ENCODE measurements at regions not wholly inside any gene's neighbourhood (a gene's known extent, or its start where the extent isn't known, plus 50 kb on each side); places are given as distances from the start of the nearest gene placed in this dataset.

DNA sequence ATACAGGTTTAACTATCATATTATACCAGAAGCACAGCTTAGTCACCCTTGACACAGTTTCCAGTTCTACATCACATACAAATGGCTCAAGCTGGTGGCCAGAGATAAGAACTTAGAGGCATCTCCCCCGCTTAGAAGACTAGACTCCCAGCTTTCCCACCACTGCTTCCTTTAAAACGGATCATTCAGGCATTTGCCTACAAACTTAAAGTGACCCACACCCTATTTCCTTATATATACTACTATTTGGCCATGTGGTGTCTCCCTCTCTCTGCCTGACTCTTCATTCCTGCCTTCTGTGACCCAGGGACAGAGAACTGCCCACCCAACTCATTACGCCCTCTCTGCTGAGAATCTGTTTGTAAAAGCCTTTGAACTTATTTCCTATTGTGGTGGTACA lies 781.2 kb upstream of the DIAPH2 start:
- no peaks in the 10 kb centered on the region for H3K4me1 ChIP-seq
- H3K36me3 ChIP-seq = no peaks in the 10 kb centered on the region
- WGBS, 5 donors = 27 to 43% (median 32%) methylated on average over 3 of the region's 3 CpGs
- DNase-seq = no peak
- TF ChIP-seq, protein P1, sequence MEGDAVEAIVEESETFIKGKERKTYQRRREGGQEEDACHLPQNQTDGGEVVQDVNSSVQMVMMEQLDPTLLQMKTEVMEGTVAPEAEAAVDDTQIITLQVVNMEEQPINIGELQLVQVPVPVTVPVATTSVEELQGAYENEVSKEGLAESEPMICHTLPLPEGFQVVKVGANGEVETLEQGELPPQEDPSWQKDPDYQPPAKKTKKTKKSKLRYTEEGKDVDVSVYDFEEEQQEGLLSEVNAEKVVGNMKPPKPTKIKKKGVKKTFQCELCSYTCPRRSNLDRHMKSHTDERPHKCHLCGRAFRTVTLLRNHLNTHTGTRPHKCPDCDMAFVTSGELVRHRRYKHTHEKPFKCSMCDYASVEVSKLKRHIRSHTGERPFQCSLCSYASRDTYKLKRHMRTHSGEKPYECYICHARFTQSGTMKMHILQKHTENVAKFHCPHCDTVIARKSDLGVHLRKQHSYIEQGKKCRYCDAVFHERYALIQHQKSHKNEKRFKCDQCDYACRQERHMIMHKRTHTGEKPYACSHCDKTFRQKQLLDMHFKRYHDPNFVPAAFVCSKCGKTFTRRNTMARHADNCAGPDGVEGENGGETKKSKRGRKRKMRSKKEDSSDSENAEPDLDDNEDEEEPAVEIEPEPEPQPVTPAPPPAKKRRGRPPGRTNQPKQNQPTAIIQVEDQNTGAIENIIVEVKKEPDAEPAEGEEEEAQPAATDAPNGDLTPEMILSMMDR (IDR thresholded peaks at IDR 0.05 in 8 of 11, conservative IDR thresholded peaks at IDR 0.05 in 3 of 11) = no peak
- no peak for TF ChIP-seq POLR2AphosphoS5 (IDR thresholded peaks at IDR 0.05)
- TF ChIP-seq POLR2A (IDR thresholded peaks at IDR 0.05) = no peak
- no peak overlapping the region for H3K27ac ChIP-seq
- H3K4me3 ChIP-seq = no peak overlapping the region
- intact Hi-C loops (cut with DNase I; ENCODE audit: low total_unique reads) = no loop called here
- H3K27me3 ChIP-seq (replicated peaks in 1 of 7) = peaks cover 0 to 7% (median 0%) of the 10 kb centered on the region in 7 donors
- no peaks in the 10 kb centered on the region for H3K9me3 ChIP-seq

DNA sequence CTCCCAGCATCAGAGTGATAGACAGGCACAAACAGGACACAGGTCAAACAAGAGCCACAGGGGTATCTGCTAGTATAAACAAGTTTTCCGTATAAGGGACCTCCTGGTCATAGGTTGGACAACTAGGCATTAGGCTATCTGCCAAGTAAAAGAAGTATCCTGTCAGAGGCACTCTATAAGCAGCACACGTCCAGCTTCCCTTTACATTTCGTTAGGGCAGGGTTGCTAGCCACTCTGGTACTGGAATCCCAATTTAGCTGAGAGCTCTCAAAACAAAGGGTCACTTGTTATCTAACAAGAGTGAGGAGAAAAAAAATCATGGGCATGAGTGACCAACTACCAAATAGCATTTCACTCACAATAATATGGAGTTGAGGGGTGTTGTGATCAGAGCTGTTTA lies 780.7 kb upstream of the DIAPH2 start:
- intact Hi-C loops (cut with DNase I; ENCODE audit: low total_unique reads) = no loop called here
- no peaks in the 10 kb centered on the region for H3K4me1 ChIP-seq
- WGBS, 5 donors = 52 to 78% (median 66%) methylated on average over 3 of the region's 3 CpGs
- H3K4me3 ChIP-seq = no peak overlapping the region
- H3K27me3 ChIP-seq (replicated peaks in 1 of 7) = peaks cover 0 to 7% (median 0%) of the 10 kb centered on the region in 7 donors
- no peak for TF ChIP-seq POLR2AphosphoS5 (IDR thresholded peaks at IDR 0.05)
- TF ChIP-seq POLR2A (IDR thresholded peaks at IDR 0.05) = no peak
- TF ChIP-seq, protein P1 (IDR thresholded peaks at IDR 0.05 in 8 of 11, conservative IDR thresholded peaks at IDR 0.05 in 3 of 11) = no peak
- no peak for DNase-seq
- H3K27ac ChIP-seq = no peak overlapping the region
- H3K36me3 ChIP-seq = no peaks in the 10 kb centered on the region
- no peaks in the 10 kb centered on the region for H3K9me3 ChIP-seq

DNA sequence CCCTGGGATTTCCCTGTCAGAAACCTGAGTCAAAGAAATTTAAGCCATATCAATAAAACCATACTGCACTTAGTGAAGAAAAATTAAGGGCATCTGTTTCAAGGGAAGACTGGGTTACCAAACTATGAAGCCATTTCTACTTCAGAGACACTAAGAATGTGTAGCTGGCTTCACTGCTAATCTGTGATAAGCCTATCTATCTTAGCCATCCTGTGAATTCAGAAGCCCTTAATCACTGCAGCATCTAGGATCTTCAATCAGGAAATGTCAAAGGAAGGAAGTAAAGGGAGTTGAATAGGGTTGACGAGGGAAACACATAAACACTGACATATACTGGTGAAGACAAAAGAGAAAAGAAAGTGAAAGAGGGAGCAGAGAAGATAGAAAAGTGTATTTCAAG lies 777.6 kb upstream of the DIAPH2 start:
- 5 to 25% (median 12%) methylated on average over 1 of the region's 1 CpG for WGBS, 5 donors
- Histone ChIP-seq H3K4me3 (no peak overlapping the region), H3K9me3 (no peaks in the 10 kb centered on the region), H3K36me3 (no peaks in the 10 kb centered on the region), H3K27me3 (replicated peaks in 1 of 7) (peaks cover 0 to 7% (median 0%) of the 10 kb centered on the region in 7 donors), H3K27ac (no peak overlapping the region), H3K4me1 (no peaks in the 10 kb centered on the region)
- TF ChIP-seq, protein P1 (IDR thresholded peaks at IDR 0.05 in 8 of 11, conservative IDR thresholded peaks at IDR 0.05 in 3 of 11) = no peak
- intact Hi-C loops (cut with DNase I; ENCODE audit: low total_unique reads) = no loop called here
- no peak for DNase-seq

DNA sequence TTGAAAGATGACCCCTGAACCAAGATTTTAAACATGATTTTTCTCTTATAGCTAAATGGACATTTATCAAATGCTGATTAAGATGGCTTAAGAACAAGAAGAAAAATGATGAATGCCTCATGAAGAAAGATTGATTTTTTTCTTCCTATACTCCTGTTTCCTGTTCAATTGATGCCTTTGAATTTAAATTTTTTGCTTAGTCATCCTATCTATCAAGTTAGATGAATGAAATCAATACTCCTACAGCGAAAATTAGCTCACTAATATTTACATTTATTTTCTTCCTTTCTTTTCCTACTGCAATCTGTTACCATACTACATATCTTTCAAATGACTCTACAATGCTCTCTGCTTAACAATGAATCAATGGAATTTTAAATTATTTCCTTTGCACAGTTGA lies 773.6 kb upstream of the DIAPH2 start:
- H3K27ac ChIP-seq = no peak overlapping the region
- intact Hi-C loops (cut with DNase I; ENCODE audit: low total_unique reads) = no loop called here
- H3K36me3 ChIP-seq = no peaks in the 10 kb centered on the region
- 66 to 91% (median 73%) methylated on average over 1 of the region's 1 CpG for WGBS, 5 donors
- no peak overlapping the region for H3K4me3 ChIP-seq
- no peaks in the 10 kb centered on the region for H3K27me3 ChIP-seq (replicated peaks in 1 of 7)
- TF ChIP-seq, protein P1 (IDR thresholded peaks at IDR 0.05 in 8 of 11, conservative IDR thresholded peaks at IDR 0.05 in 3 of 11) = no peak
- TF ChIP-seq POLR2A (IDR thresholded peaks at IDR 0.05) (no peak), POLR2AphosphoS5 (IDR thresholded peaks at IDR 0.05) (no peak)
- H3K9me3 ChIP-seq = no peaks in the 10 kb centered on the region
- H3K4me1 ChIP-seq = no peaks in the 10 kb centered on the region
- DNase-seq = no peak

Measured in spleen (tissue), 11 donors.